ENCODE measurements at regions not wholly inside any gene's neighbourhood (a gene's known extent, or its start where the extent isn't known, plus 50 kb on each side); places are given as distances from the start of the nearest gene placed in this dataset.

DNA sequence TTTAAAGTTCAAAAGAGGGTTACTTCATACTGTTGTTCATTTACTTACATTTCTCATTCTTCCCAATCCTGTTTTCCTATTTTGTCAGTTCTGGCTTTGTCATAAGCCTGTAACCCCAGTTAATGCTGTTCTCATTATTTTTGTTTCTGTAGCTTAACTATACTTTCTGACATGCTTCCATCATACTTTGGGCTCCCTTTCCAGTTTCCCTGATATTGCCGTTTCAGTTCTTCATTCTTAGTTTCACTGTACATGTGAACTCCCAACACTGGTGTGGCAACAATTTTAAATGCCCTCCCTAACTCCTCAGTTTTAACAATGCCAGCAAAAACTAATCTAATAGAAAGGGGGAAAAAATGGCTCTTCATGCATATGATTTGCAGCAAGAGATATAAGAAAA lies 456.7 kb downstream of the LMO4 start:
- H3K9me3 Mint-ChIP-seq: no peaks in the 10 kb centered on the region
- Histone ChIP-seq H3K9ac (ENCODE audit: extremely low read depth, low read length, poor library complexity, severe bottlenecking) (no peak overlapping the region), H3K4me3 (ENCODE audit: low read length) (no peak overlapping the region), H3K36me3 (ENCODE audit: control insufficient read depth, insufficient read depth, low read length) (no peaks in the 10 kb centered on the region), H3K9me3 (ENCODE audit: control insufficient read depth, low read length) (no peaks in the 10 kb centered on the region), H3K4me1 (ENCODE audit: control insufficient read depth, insufficient read depth, low read length) (peaks cover 24% of the 10 kb centered on the region), H3K27ac (ENCODE audit: low read depth, low read length) (no peak overlapping the region), H3K27me3 (ENCODE audit: control insufficient read depth, insufficient read depth, low read length, poor library complexity, severe bottlenecking) (no peaks in the 10 kb centered on the region)
- H3K27ac Mint-ChIP-seq: no peak overlapping the region
- H3K4me1 Mint-ChIP-seq: peaks cover 32% of the 10 kb centered on the region
- no peak overlapping the region for H3K4me3 Mint-ChIP-seq
- TF ChIP-seq, protein P1, sequence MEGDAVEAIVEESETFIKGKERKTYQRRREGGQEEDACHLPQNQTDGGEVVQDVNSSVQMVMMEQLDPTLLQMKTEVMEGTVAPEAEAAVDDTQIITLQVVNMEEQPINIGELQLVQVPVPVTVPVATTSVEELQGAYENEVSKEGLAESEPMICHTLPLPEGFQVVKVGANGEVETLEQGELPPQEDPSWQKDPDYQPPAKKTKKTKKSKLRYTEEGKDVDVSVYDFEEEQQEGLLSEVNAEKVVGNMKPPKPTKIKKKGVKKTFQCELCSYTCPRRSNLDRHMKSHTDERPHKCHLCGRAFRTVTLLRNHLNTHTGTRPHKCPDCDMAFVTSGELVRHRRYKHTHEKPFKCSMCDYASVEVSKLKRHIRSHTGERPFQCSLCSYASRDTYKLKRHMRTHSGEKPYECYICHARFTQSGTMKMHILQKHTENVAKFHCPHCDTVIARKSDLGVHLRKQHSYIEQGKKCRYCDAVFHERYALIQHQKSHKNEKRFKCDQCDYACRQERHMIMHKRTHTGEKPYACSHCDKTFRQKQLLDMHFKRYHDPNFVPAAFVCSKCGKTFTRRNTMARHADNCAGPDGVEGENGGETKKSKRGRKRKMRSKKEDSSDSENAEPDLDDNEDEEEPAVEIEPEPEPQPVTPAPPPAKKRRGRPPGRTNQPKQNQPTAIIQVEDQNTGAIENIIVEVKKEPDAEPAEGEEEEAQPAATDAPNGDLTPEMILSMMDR (conservative IDR thresholded peaks at IDR 0.05): no peak
- DNase-seq: no peak
- no peaks in the 10 kb centered on the region for H3K36me3 Mint-ChIP-seq (ENCODE audit: low read depth)
- no peaks in the 10 kb centered on the region for H3K27me3 Mint-ChIP-seq (ENCODE audit: insufficient read depth)
- 94 to 100% methylated on average over 1 of the region's 1 CpG for WGBS, 2 experiments (ENCODE audit: insufficient coverage in 1 of 2, insufficient read length in 1 of 2)

DNA sequence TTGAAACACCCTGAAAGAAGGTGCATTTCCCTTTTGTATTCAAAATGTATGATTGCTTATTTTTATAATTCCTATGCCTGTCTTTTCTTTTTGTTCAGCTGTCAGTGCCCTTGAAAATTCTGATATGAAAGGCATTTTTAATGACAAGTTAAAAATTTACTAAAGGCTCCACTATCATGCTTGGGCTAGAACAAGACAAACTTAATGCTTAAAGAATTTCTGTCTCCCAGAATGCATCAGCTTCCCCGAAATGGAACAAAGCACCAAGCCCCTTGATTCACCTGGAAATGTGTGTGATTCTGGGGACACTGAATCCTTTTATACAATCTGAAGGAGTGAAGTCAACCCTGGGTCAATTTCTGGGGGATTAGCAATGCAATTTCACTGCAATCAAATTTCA lies 457.5 kb downstream of the LMO4 start:
- no peaks in the 10 kb centered on the region for H3K36me3 ChIP-seq (ENCODE audit: control insufficient read depth, insufficient read depth, low read length)
- Mint-ChIP-seq H3K36me3 (ENCODE audit: low read depth) (no peaks in the 10 kb centered on the region), H3K27ac (no peak overlapping the region), H3K4me3 (no peak overlapping the region), H3K4me1 (peaks cover 32% of the 10 kb centered on the region), H3K27me3 (ENCODE audit: insufficient read depth) (no peaks in the 10 kb centered on the region), H3K9me3 (no peaks in the 10 kb centered on the region)
- H3K4me3 ChIP-seq (ENCODE audit: low read length): no peak overlapping the region
- 94 to 100% methylated on average over 1 of the region's 1 CpG for WGBS, 2 experiments (ENCODE audit: insufficient coverage in 1 of 2, insufficient read length in 1 of 2)
- TF ChIP-seq, protein P1 (conservative IDR thresholded peaks at IDR 0.05): no peak
- no peak for DNase-seq
- no peak overlapping the region for H3K27ac ChIP-seq (ENCODE audit: low read depth, low read length)
- no peaks in the 10 kb centered on the region for H3K27me3 ChIP-seq (ENCODE audit: control insufficient read depth, insufficient read depth, low read length, poor library complexity, severe bottlenecking)
- no peak overlapping the region for H3K9ac ChIP-seq (ENCODE audit: extremely low read depth, low read length, poor library complexity, severe bottlenecking)
- H3K9me3 ChIP-seq (ENCODE audit: control insufficient read depth, low read length): no peaks in the 10 kb centered on the region
- peaks cover 24% of the 10 kb centered on the region for H3K4me1 ChIP-seq (ENCODE audit: control insufficient read depth, insufficient read depth, low read length)

DNA sequence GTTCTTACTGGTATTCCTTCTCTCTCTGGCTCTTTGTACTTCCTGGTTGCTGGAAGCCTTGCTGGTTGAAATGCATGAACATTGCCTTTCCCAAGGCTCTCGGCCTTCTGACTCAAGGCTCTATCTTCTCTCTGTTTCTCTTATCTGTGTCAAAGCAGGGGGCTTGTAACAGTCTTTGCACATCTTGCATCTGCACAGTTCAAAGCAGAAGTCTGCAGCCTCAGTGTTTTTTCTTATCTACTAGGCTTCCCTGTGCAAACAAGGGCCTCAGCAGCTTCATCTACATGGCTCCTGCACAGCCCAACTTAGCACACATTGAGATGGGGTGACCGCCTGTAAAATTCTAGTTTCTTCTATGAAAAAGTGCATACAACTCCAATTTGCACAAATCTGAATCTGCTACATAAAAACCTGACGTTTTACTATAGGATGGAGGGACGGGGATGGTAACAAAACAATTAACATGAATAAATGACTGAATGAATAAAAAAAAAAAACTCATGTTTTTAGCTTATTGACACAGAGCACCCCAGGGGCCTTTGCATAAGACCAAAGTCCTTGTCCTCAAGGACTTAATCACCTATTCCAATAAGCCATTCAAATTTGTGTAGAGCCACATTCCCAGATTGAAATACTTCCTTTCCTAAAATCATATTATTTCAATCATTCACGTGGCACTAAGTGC lies 458.3 kb downstream of the LMO4 start:
- Mint-ChIP-seq H3K9me3 (no peaks in the 10 kb centered on the region), H3K27me3 (ENCODE audit: insufficient read depth) (no peaks in the 10 kb centered on the region), H3K4me3 (no peak overlapping the region), H3K36me3 (ENCODE audit: low read depth) (no peaks in the 10 kb centered on the region), H3K4me1 (peaks cover 32% of the 10 kb centered on the region), H3K27ac (peak overlapping the region; percentile 12)
- 43 to 63% methylated on average over 1 to 5 of the region's 5 CpGs for WGBS, 2 experiments (ENCODE audit: insufficient coverage in 1 of 2, insufficient read length in 1 of 2)
- H3K4me3 ChIP-seq (ENCODE audit: low read length): no peak overlapping the region
- H3K27ac ChIP-seq (ENCODE audit: low read depth, low read length): no peak overlapping the region
- no peak for DNase-seq
- no peaks in the 10 kb centered on the region for H3K36me3 ChIP-seq (ENCODE audit: control insufficient read depth, insufficient read depth, low read length)
- no peak overlapping the region for H3K9ac ChIP-seq (ENCODE audit: extremely low read depth, low read length, poor library complexity, severe bottlenecking)
- no peaks in the 10 kb centered on the region for H3K9me3 ChIP-seq (ENCODE audit: control insufficient read depth, low read length)
- H3K27me3 ChIP-seq (ENCODE audit: control insufficient read depth, insufficient read depth, low read length, poor library complexity, severe bottlenecking): no peaks in the 10 kb centered on the region
- H3K4me1 ChIP-seq (ENCODE audit: control insufficient read depth, insufficient read depth, low read length): peaks cover 24% of the 10 kb centered on the region
- TF ChIP-seq, protein P1 (conservative IDR thresholded peaks at IDR 0.05): no peak
